ENCODE measurements at regions not wholly inside any gene's neighbourhood (a gene's known extent, or its start where the extent isn't known, plus 50 kb on each side); places are given as distances from the start of the nearest gene placed in this dataset.
A peak's percentile ranks its signal among the peaks of the same experiment; 100 is the strongest.
"Not testable (repeated sequence)": the region's sequence is repeated elsewhere in the genome, so short reads cannot be mapped to it uniquely, and the experiment has no call there.

- no peak for DNase-seq (ENCODE audit: low spot score)
Measured at GRCh38 chr9:86575825-86576525, 221.8 kb upstream of the TUT7 start.

- no peak for DNase-seq (ENCODE audit: low spot score)
Measured at GRCh38 chr9:86575137-86575536, 220.9 kb upstream of the TUT7 start.

- no peak for DNase-seq (ENCODE audit: low spot score)
Measured at GRCh38 chr9:86573886-86574285, 219.7 kb upstream of the TUT7 start.

GRCh38 chr9:86572904-86573303, 218.7 kb upstream of the TUT7 start:
- DNase-seq (ENCODE audit: low spot score) = no peak

- not testable (repeated sequence) for DNase-seq (ENCODE audit: low spot score)
Measured at GRCh38 chr9:86565603-86566002, 211.4 kb upstream of the TUT7 start.

GRCh38 chr9:86563936-86564335, 209.7 kb upstream of the TUT7 start:
- no peak for DNase-seq (ENCODE audit: low spot score)

GRCh38 chr9:86563350-86563749, 209.1 kb upstream of the TUT7 start:
- peak; percentile 28 for DNase-seq (ENCODE audit: low spot score)

- DNase-seq (ENCODE audit: low spot score) = no peak
Measured at GRCh38 chr9:86562691-86563090, 208.5 kb upstream of the TUT7 start.

- DNase-seq (ENCODE audit: low spot score) = no peak
Measured at GRCh38 chr9:86557918-86558317, 203.7 kb upstream of the TUT7 start.

GRCh38 chr9:86557063-86557766, 203.0 kb upstream of the TUT7 start:
- DNase-seq (ENCODE audit: low spot score) = peak; percentile 62

- DNase-seq (ENCODE audit: low spot score) = no peak
Measured at GRCh38 chr9:86555661-86556060, 201.5 kb upstream of the TUT7 start.

- DNase-seq (ENCODE audit: low spot score) = no peak
Measured at GRCh38 chr9:86550401-86550800, 196.2 kb upstream of the TUT7 start.

- no peak for DNase-seq (ENCODE audit: low spot score)
Measured at GRCh38 chr9:86549920-86550319, 195.7 kb upstream of the TUT7 start.

- no peak for DNase-seq (ENCODE audit: low spot score)
Measured at GRCh38 chr9:86549401-86549811, 195.2 kb upstream of the TUT7 start.

GRCh38 chr9:86548220-86548619, 194.0 kb upstream of the TUT7 start:
- DNase-seq (ENCODE audit: low spot score) = no peak

GRCh38 chr9:86547571-86547970, 193.4 kb upstream of the TUT7 start:
- no peak for DNase-seq (ENCODE audit: low spot score)

GRCh38 chr9:86546712-86547111, 192.5 kb upstream of the TUT7 start:
- no peak for DNase-seq (ENCODE audit: low spot score)

GRCh38 chr9:86545090-86545489, 190.9 kb upstream of the TUT7 start:
- DNase-seq (ENCODE audit: low spot score) = no peak

GRCh38 chr9:86541014-86541570, 186.9 kb upstream of the TUT7 start:
- no peak for DNase-seq (ENCODE audit: low spot score)

- no peak for DNase-seq (ENCODE audit: low spot score)
Measured at GRCh38 chr9:86535406-86535915, 181.3 kb upstream of the TUT7 start.

- no peak for DNase-seq (ENCODE audit: low spot score)
Measured at GRCh38 chr9:86534572-86535258, 180.5 kb upstream of the TUT7 start.

- DNase-seq (ENCODE audit: low spot score) = no peak
Measured at GRCh38 chr9:86531971-86532640, 177.9 kb upstream of the TUT7 start.
